ENCODE measurements at regions not wholly inside any gene's neighbourhood (a gene's known extent, or its start where the extent isn't known, plus 50 kb on each side); places are given as distances from the start of the nearest gene placed in this dataset.

GRCh38 chr5:167248257-167248656 lies 1043.2 kb upstream of the WWC1 start:
- ChIA-PET CTCF (no interaction called here), POLR2A (no interaction called here)
- no peak for DNase-seq (ENCODE audit: low spot score)
- no peak overlapping the region for H3K27ac Mint-ChIP-seq
- TF ChIP-seq TP53 (CRISPR knock-in tag; IDR thresholded peaks at IDR 0.05) (no peak), ATF2 (CRISPR knock-in tag; IDR thresholded peaks at IDR 0.05; ENCODE audit: borderline replicate concordance, low read depth) (no peak)
- H3K4me3 Mint-ChIP-seq = no peak overlapping the region
- peaks cover 4% of the 10 kb centered on the region; the same call in 1 of the 2 replicates for H3K4me1 Mint-ChIP-seq
- no peaks in the 10 kb centered on the region for H3K9me3 Mint-ChIP-seq
- H3K27me3 Mint-ChIP-seq (ENCODE audit: low read depth) = no peaks in the 10 kb centered on the region
- no peak for ATAC-seq
- no peaks in the 10 kb centered on the region for H3K36me3 Mint-ChIP-seq

- H3K9me3 Mint-ChIP-seq = no peaks in the 10 kb centered on the region
- ChIA-PET CTCF (interaction anchor here (1.5 kb wide), 1 partner anchor 315 kb away, joined by 3 read pairs; no protein-coding TSS in a partner anchor), POLR2A (interaction anchor here (0.5 kb wide), 1 partner anchor 290 kb away, joined by 4 read pairs; no protein-coding TSS in a partner anchor)
- no peaks in the 10 kb centered on the region for H3K27me3 Mint-ChIP-seq (ENCODE audit: low read depth)
- H3K4me1 Mint-ChIP-seq = peaks cover 18% of the 10 kb centered on the region
- H3K36me3 Mint-ChIP-seq = no peaks in the 10 kb centered on the region
- no peak overlapping the region for H3K4me3 Mint-ChIP-seq
- ATAC-seq = no peak
- TF ChIP-seq ZNF232 (CRISPR knock-in tag; IDR thresholded peaks at IDR 0.05) = no peak
- no peak for TF ChIP-seq ARID4B (CRISPR knock-in tag; IDR thresholded peaks at IDR 0.05; ENCODE audit: borderline replicate concordance)
- TF ChIP-seq GRHL2 (CRISPR knock-in tag; IDR thresholded peaks at IDR 0.05; ENCODE audit: insufficient replicate concordance, severe bottlenecking) = no peak
- no peak for TF ChIP-seq GABPB1 (CRISPR knock-in tag; IDR thresholded peaks at IDR 0.05)
- TF ChIP-seq ZNF317 (CRISPR knock-in tag; IDR thresholded peaks at IDR 0.05; ENCODE audit: borderline replicate concordance, low read depth) = no peak
- TF ChIP-seq E2F4 (CRISPR knock-in tag; IDR thresholded peaks at IDR 0.05; ENCODE audit: borderline replicate concordance, low read depth) = no peak
- no peak for TF ChIP-seq FOXP4 (CRISPR knock-in tag; IDR thresholded peaks at IDR 0.05)
- TF ChIP-seq AFF4 (CRISPR knock-in tag; IDR thresholded peaks at IDR 0.05; ENCODE audit: borderline replicate concordance) = no peak
- TF ChIP-seq ZNF263 (CRISPR knock-in tag; IDR thresholded peaks at IDR 0.05; ENCODE audit: low read depth) = no peak
- no peak for TF ChIP-seq SMAD3 (CRISPR knock-in tag; IDR thresholded peaks at IDR 0.05; ENCODE audit: borderline replicate concordance)
- TF ChIP-seq NFE2L1 (CRISPR knock-in tag; IDR thresholded peaks at IDR 0.05) = no peak
- TF ChIP-seq PREB (CRISPR knock-in tag; IDR thresholded peaks at IDR 0.05; ENCODE audit: borderline replicate concordance) = no peak
- no peak for TF ChIP-seq SOX15 (CRISPR knock-in tag; IDR thresholded peaks at IDR 0.05)
- DNase-seq (ENCODE audit: low spot score) = no peak
- H3K27ac Mint-ChIP-seq = no peak overlapping the region
Observed at GRCh38 chr5:167250996-167251395, 1040.4 kb upstream of the WWC1 start.
